Activated CD8-positive, alpha-beta T cell treated with anti-CD3 and anti-CD28 coated beads for 36 hours (primary cell): ENCODE measurements at regions not wholly inside any gene's neighbourhood (a gene's known extent, or its start where the extent isn't known, plus 50 kb on each side); places are given as distances from the start of the nearest gene placed in this dataset.

Experiments
- ATAC-seq: fragments of 200-7000 bp; cut with Tn5 transposase; one replicate; pipeline ENCODE4 v1.10.0; 2021; ENCODE audit warnings: mild to moderate bottlenecking, moderate library complexity
- CTCF ChIA-PET: fragments of 350-600 bp; sonication (Branson Sonifier 250); formaldehyde crosslinking; loops from one replicate; lab custom pipeline; 2021; ENCODE audit warnings: antibody characterized with exemption; lab: Charles Lee
- POLR2A ChIA-PET: fragments of 350-600 bp; sonication (Branson Sonifier 250); formaldehyde crosslinking; loops from one replicate; lab custom pipeline; 2021; ENCODE audit warnings: antibody characterized with exemption; lab: Charles Lee
- DNase-seq: peaks from one replicate; pipeline ENCODE4 v3.0.0-alpha.2; 2020
- H3K27ac Mint-ChIP-seq: one replicate; pipeline ENCODE4 v1.8.0; 2021; ENCODE audit warnings: mild to moderate bottlenecking, mixed read lengths
- H3K27me3 Mint-ChIP-seq: one replicate; pipeline ENCODE4 v1.8.0; 2021; ENCODE audit warnings: mixed read lengths
- H3K36me3 Mint-ChIP-seq: one replicate; pipeline ENCODE4 v1.8.0; 2021; ENCODE audit warnings: low read depth, mixed read lengths
- H3K4me1 Mint-ChIP-seq: one replicate; pipeline ENCODE4 v1.8.0; 2021; ENCODE audit warnings: low read depth, mixed read lengths
- H3K4me3 Mint-ChIP-seq: one replicate; pipeline ENCODE4 v1.8.0; 2021; ENCODE audit warnings: mild to moderate bottlenecking, moderate library complexity, mixed read lengths
- H3K9me3 Mint-ChIP-seq: one replicate; pipeline ENCODE4 v1.8.0; 2021; ENCODE audit warnings: mixed read lengths
- CTCF ChIP-seq: fragments of 200-600 bp; IDR thresholded peaks from one replicate; pipeline ENCODE4 v1.8.0; 2022; ENCODE audit warnings: antibody characterized with exemption, mild to moderate bottlenecking
- intact Hi-C: fragments of 100-400 bp; cut with micrococcal nuclease; formaldehyde crosslinking; loops from one replicate; pipeline ENCODE4 v1.10.0; 2022

GRCh38 chr2:105168543-105168942 lies 73.0 kb upstream of the GPR45 start:
- H3K4me3 Mint-ChIP-seq: no peak overlapping the region
- DNase-seq (no peak), ATAC-seq (no peak)
- H3K36me3 Mint-ChIP-seq: no peaks in the 10 kb centered on the region
- POLR2A ChIA-PET: no interaction called here
- CTCF ChIA-PET: no interaction called here
- intact Hi-C loops: no loop called here
- peaks cover 12% of the 10 kb centered on the region for H3K27me3 Mint-ChIP-seq
- H3K27ac Mint-ChIP-seq: no peak overlapping the region
- H3K9me3 Mint-ChIP-seq: no peaks in the 10 kb centered on the region
- no peak for TF ChIP-seq CTCF
- H3K4me1 Mint-ChIP-seq: no peaks in the 10 kb centered on the region

GRCh38 chr2:105175231-105175630 lies 66.3 kb upstream of the GPR45 start:
- ATAC-seq: no peak
- DNase-seq: no peak
- Mint-ChIP-seq H3K4me1 (no peaks in the 10 kb centered on the region), H3K27ac (no peak overlapping the region), H3K36me3 (no peaks in the 10 kb centered on the region), H3K4me3 (no peak overlapping the region), H3K9me3 (no peaks in the 10 kb centered on the region), H3K27me3 (peaks cover 10% of the 10 kb centered on the region)
- CTCF ChIA-PET: interaction anchor here (1.5 kb wide), 1 partner anchor 61 kb away, joined by 7 read pairs; no protein-coding TSS in a partner anchor
- no peak for TF ChIP-seq CTCF
- POLR2A ChIA-PET: no interaction called here
- intact Hi-C loops: loop anchor here (10.0 kb wide), 1 partner anchor 60 kb away; no protein-coding TSS in a partner anchor

- POLR2A ChIA-PET: no interaction called here
- ATAC-seq (no peak), DNase-seq (no peak)
- no peak overlapping the region for H3K4me3 Mint-ChIP-seq
- H3K27me3 Mint-ChIP-seq: peaks cover 7% of the 10 kb centered on the region
- intact Hi-C loops: loop anchor here (10.0 kb wide), 1 partner anchor 62 kb away; no protein-coding TSS in a partner anchor
- TF ChIP-seq CTCF: no peak
- H3K27ac Mint-ChIP-seq: no peak overlapping the region
- no peaks in the 10 kb centered on the region for H3K36me3 Mint-ChIP-seq
- no peaks in the 10 kb centered on the region for H3K9me3 Mint-ChIP-seq
- H3K4me1 Mint-ChIP-seq: no peaks in the 10 kb centered on the region
- CTCF ChIA-PET: interaction anchor here (1.5 kb wide), 1 partner anchor 60 kb away, joined by 7 read pairs; no protein-coding TSS in a partner anchor
Observed at GRCh38 chr2:105176429-105176828, 65.1 kb upstream of the GPR45 start.

- TF ChIP-seq CTCF: no peak
- Mint-ChIP-seq H3K36me3 (no peaks in the 10 kb centered on the region), H3K27ac (no peak overlapping the region), H3K9me3 (no peaks in the 10 kb centered on the region), H3K4me1 (no peaks in the 10 kb centered on the region), H3K4me3 (no peak overlapping the region), H3K27me3 (peaks cover 5% of the 10 kb centered on the region)
- ChIA-PET POLR2A (no interaction called here), CTCF (no interaction called here)
- no peak for ATAC-seq
- intact Hi-C loops: loop anchor here (10.0 kb wide), 1 partner anchor 62 kb away; no protein-coding TSS in a partner anchor
- DNase-seq: no peak
Observed at GRCh38 chr2:105177008-105177407, 64.5 kb upstream of the GPR45 start.

GRCh38 chr2:105177536-105178254 lies 63.8 kb upstream of the GPR45 start:
- H3K36me3 Mint-ChIP-seq: no peaks in the 10 kb centered on the region
- no peak overlapping the region for H3K4me3 Mint-ChIP-seq
- DNase-seq: no peak
- intact Hi-C loops: loop anchor here (10.0 kb wide), 1 partner anchor 63 kb away; no protein-coding TSS in a partner anchor
- no peak for ATAC-seq
- no peaks in the 10 kb centered on the region for H3K4me1 Mint-ChIP-seq
- ChIA-PET POLR2A (no interaction called here), CTCF (interaction anchor here (1.3 kb wide), 1 partner anchor 11 kb away, joined by 3 read pairs; no protein-coding TSS in a partner anchor)
- H3K27ac Mint-ChIP-seq: no peak overlapping the region
- no peak for TF ChIP-seq CTCF
- no peaks in the 10 kb centered on the region for H3K9me3 Mint-ChIP-seq
- peaks cover 10% of the 10 kb centered on the region for H3K27me3 Mint-ChIP-seq
